SU-DHL-6 (cell line): ENCODE measurements at regions not wholly inside any gene's neighbourhood (a gene's known extent, or its start where the extent isn't known, plus 50 kb on each side); places are given as distances from the start of the nearest gene placed in this dataset.

ENCODE experiments used
- H2AFZ ChIP-seq: fragments of 200-600 bp; sonication (generic); 2 replicates; pipeline ENCODE4 v1.6.1; 2014; ENCODE audit warnings: low read depth, mild to moderate bottlenecking, moderate library complexity, mixed read lengths, antibody characterized with exemption, low read length; ENCODE audit not compliant: severe bottlenecking
- H3F3A ChIP-seq: fragments of 200-600 bp; shearing (Covaris generic); 2 replicates; pipeline ENCODE4 v1.6.0; 2016; ENCODE audit warnings: antibody characterized with exemption, mild to moderate bottlenecking; ENCODE audit not compliant: insufficient read depth
- H3K27ac ChIP-seq: fragments of 200-600 bp; sonication (generic); 2 replicates; pipeline ENCODE4 v1.5.1; 2016; ENCODE audit warnings: low read depth, mild to moderate bottlenecking, low read length, moderate library complexity, mixed read lengths
- H3K27me3 ChIP-seq: fragments of 200-600 bp; sonication (generic), shearing (Covaris generic); 2 replicates; pipeline ENCODE4 v1.6.0; 2014; ENCODE audit warnings: mild to moderate bottlenecking, low read length
- H3K36me3 ChIP-seq: fragments of 200-600 bp; sonication (generic); 2 replicates; pipeline ENCODE4 v1.6.1; 2014; ENCODE audit warnings: mild to moderate bottlenecking, low read length, mixed read lengths
- H3K4me2 ChIP-seq: fragments of 300-600, 200-600 bp; shearing (Covaris generic), sonication (generic); 2 replicates; pipeline ENCODE4 v1.6.0; 2014; ENCODE audit warnings: low read length, low read depth, mild to moderate bottlenecking; ENCODE audit not compliant: poor library complexity, severe bottlenecking
- H3K4me3 ChIP-seq: fragments of 200-600 bp; sonication (generic); 2 replicates; pipeline ENCODE4 v1.5.1; 2014; ENCODE audit warnings: antibody characterized with exemption, low read length, mild to moderate bottlenecking, mixed read lengths; ENCODE audit not compliant: insufficient read depth, poor library complexity, severe bottlenecking
- H3K79me2 ChIP-seq: fragments of 200-600 bp; sonication (generic); 2 replicates; pipeline ENCODE4 v1.6.1; 2014; ENCODE audit warnings: mild to moderate bottlenecking, low read length, moderate library complexity; ENCODE audit not compliant: insufficient read depth
- H3K9ac ChIP-seq: fragments of 200-600 bp; sonication (generic); 2 replicates; pipeline ENCODE4 v1.7.0; 2014; ENCODE audit warnings: mild to moderate bottlenecking, low read length
- H3K9me2 ChIP-seq: fragments of 200-600 bp; sonication (generic); replicated peaks from 2 replicates; pipeline ENCODE4 v1.6.1; 2014; ENCODE audit warnings: low read length; ENCODE audit not compliant: insufficient read depth
- H3K9me3 ChIP-seq: fragments of 200-600 bp; sonication (generic); 2 replicates; pipeline ENCODE4 v1.6.1; 2014; ENCODE audit warnings: low read length, mixed read lengths; ENCODE audit not compliant: insufficient read depth
- H4K20me1 ChIP-seq: fragments of 200-600 bp; sonication (generic); 2 replicates; pipeline ENCODE4 v1.6.1; 2014; ENCODE audit warnings: low read depth, mild to moderate bottlenecking, antibody characterized with exemption, low read length, moderate library complexity, mixed read lengths
- EZH2phosphoT487 ChIP-seq: fragments of 200-600 bp; sonication (generic), shearing (Covaris generic); conservative IDR thresholded peaks from 2 replicates; pipeline ENCODE4 v1.6.1; 2018; ENCODE audit warnings: mild to moderate bottlenecking, antibody characterized with exemption, low read length, moderate library complexity, mixed read lengths
- TF ChIP-seq, protein P1 (sequence below): fragments of 200-600 bp; sonication (generic); IDR thresholded peaks from one replicate; pipeline ENCODE4 v1.5.1; 2017; ENCODE audit warnings: antibody characterized with exemption, mild to moderate bottlenecking, low read length, moderate library complexity; ENCODE audit not compliant: insufficient read depth, poor library complexity, severe bottlenecking

DNA sequence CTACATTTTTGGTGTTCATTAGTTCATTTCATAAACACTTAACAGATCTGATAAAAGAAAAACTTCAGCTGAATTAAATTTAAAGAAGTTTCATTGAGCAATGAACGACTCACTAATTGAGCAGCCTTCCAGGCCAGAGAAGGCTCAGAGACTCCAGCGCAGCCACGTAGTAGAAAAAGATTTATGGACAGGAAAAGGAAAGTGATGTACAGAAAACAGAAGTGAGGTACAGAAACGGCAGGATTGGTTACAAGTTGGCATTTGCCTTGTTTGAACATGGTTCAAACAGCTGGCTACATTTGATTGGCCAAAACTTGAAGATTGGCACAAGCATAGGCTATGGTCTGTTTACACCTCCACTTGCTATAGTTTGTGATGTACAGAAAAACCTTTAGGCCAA, 166.3 kb upstream of the DTNBP1 start:
- no peak overlapping the region for H3K9ac ChIP-seq
- TF ChIP-seq EZH2phosphoT487 = no peak
- TF ChIP-seq, protein P1, sequence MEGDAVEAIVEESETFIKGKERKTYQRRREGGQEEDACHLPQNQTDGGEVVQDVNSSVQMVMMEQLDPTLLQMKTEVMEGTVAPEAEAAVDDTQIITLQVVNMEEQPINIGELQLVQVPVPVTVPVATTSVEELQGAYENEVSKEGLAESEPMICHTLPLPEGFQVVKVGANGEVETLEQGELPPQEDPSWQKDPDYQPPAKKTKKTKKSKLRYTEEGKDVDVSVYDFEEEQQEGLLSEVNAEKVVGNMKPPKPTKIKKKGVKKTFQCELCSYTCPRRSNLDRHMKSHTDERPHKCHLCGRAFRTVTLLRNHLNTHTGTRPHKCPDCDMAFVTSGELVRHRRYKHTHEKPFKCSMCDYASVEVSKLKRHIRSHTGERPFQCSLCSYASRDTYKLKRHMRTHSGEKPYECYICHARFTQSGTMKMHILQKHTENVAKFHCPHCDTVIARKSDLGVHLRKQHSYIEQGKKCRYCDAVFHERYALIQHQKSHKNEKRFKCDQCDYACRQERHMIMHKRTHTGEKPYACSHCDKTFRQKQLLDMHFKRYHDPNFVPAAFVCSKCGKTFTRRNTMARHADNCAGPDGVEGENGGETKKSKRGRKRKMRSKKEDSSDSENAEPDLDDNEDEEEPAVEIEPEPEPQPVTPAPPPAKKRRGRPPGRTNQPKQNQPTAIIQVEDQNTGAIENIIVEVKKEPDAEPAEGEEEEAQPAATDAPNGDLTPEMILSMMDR = no peak
- no peaks in the 10 kb centered on the region for H3K9me2 ChIP-seq
- H4K20me1 ChIP-seq = no peaks in the 10 kb centered on the region
- H3K79me2 ChIP-seq = no peaks in the 10 kb centered on the region
- H3K27me3 ChIP-seq = no peaks in the 10 kb centered on the region
- no peaks in the 10 kb centered on the region for H3K36me3 ChIP-seq
- no peaks in the 10 kb centered on the region for H3F3A ChIP-seq
- H3K9me3 ChIP-seq = no peaks in the 10 kb centered on the region
- H2AFZ ChIP-seq = no peak overlapping the region
- H3K4me3 ChIP-seq = no peak overlapping the region
- H3K27ac ChIP-seq = no peak overlapping the region
- no peak overlapping the region for H3K4me2 ChIP-seq

DNA sequence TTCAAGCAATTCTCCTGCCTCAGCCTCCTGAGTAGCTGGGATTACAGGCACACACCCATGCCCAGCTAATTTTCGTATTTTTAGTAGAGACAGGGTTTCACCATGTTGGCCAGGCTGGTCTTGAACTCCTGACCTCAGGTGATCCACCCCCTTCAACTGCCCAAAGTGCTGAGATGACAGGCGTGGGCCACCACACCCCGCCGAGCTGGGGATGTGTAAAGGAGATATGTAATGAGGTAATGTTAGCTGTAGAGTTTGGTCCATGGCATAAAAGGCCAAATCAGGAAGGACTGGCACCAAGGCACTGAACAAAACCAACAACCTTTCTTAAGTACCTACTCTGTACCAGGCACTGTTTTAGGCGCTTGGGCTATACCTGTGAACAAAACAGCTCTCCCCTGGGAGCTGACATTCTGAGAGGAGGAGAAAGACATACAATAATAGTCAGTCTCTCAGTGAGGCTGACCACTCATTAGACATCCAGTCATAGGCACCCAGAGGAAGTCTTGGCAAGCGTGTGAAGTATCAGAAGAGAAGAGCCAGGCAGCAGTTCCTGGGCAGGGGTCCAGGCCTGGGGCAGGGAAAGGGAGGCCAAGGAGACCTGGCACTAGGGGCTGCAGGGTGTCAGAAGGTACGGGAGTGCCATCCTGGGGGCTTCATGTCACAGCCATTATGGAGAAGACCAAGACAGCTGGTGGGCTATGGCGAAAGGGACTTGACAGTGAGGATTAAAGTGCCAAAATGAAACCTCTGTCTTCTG, 164.8 kb upstream of the DTNBP1 start:
- no peak overlapping the region for H3K9ac ChIP-seq
- H2AFZ ChIP-seq = no peak overlapping the region
- no peaks in the 10 kb centered on the region for H3F3A ChIP-seq
- H3K9me3 ChIP-seq = no peaks in the 10 kb centered on the region
- TF ChIP-seq EZH2phosphoT487 = no peak
- TF ChIP-seq, protein P1 = no peak
- no peaks in the 10 kb centered on the region for H3K79me2 ChIP-seq
- H3K36me3 ChIP-seq = no peaks in the 10 kb centered on the region
- H3K27me3 ChIP-seq = no peaks in the 10 kb centered on the region
- H3K4me2 ChIP-seq = no peak overlapping the region
- H3K27ac ChIP-seq = no peak overlapping the region
- H3K9me2 ChIP-seq = no peaks in the 10 kb centered on the region
- H3K4me3 ChIP-seq = no peak overlapping the region
- no peaks in the 10 kb centered on the region for H4K20me1 ChIP-seq

DNA sequence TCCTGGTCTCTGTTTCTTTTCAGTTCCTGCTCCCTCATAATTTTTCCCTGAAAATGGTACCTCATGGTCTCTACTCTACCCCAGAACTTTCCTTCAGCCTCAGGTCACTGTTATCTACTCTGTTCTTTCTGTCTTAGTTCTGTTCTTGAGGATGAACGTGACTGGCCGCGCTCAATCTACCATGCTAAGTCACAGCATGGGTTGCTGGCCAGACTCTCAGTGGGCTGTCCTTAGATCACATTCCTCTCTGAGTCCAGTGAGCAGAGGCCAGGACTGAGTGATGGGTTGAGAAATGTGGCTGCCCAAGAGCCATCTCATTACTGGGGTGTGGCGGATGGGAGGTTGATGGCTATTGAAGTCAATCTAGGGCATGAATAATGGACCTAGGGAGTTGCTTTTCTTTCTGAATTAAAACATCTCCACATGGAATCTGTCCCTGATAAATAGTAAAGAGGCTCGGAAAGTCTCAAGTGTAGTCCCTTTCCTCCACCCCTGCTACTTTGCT, 164.0 kb upstream of the DTNBP1 start:
- Histone ChIP-seq H3K9me2 (no peaks in the 10 kb centered on the region), H3K9ac (no peak overlapping the region), H3F3A (no peaks in the 10 kb centered on the region), H3K4me3 (no peak overlapping the region), H3K27me3 (no peaks in the 10 kb centered on the region), H3K4me2 (no peak overlapping the region), H3K27ac (no peak overlapping the region), H3K79me2 (no peaks in the 10 kb centered on the region), H3K36me3 (no peaks in the 10 kb centered on the region), H2AFZ (no peak overlapping the region), H3K9me3 (no peaks in the 10 kb centered on the region), H4K20me1 (no peaks in the 10 kb centered on the region)
- TF ChIP-seq, protein P1 = no peak
- TF ChIP-seq EZH2phosphoT487 = no peak
